Small intestine (tissue), 7 donors: ENCODE measurements at regions not wholly inside any gene's neighbourhood (a gene's known extent, or its start where the extent isn't known, plus 50 kb on each side); places are given as distances from the start of the nearest gene placed in this dataset.

Experiments used
- DNase-seq, 2 donors: peaks; one replicate each; pipeline versions ENCODE4 v3.0.0 to v3.0.0-alpha.2; 2013
- FAIRE-seq: peaks from 2 replicates; lab custom pipeline; 2012; peaks lifted over from hg19 to GRCh38; lab: Jason Lieb, UNC
- H3K27ac ChIP-seq, 3 donors: one replicate each; pipeline ENCODE4 v1.5.1; 2013; ENCODE audit warnings: low read length in 2 of 3, mild to moderate bottlenecking in 2 of 3, control low read depth in 1 of 3, inconsistent platforms in 1 of 3, low read depth in 1 of 3, moderate library complexity in 1 of 3
- H3K27me3 ChIP-seq, 3 donors: one replicate each; pipeline ENCODE4 v1.6.1; 2013; ENCODE audit warnings: low read length in 3 of 3, inconsistent platforms in 1 of 3; ENCODE audit not compliant: control insufficient read depth in 3 of 3, insufficient read depth in 3 of 3
- H3K36me3 ChIP-seq, 3 donors: one replicate each; pipeline ENCODE4 v1.6.1; 2013; ENCODE audit warnings: low read length in 3 of 3, inconsistent platforms in 1 of 3, low read depth in 1 of 3, mild to moderate bottlenecking in 1 of 3, moderate library complexity in 1 of 3; ENCODE audit not compliant: control insufficient read depth in 3 of 3, insufficient read depth in 2 of 3
- H3K4me1 ChIP-seq, 3 donors: one replicate each; pipeline ENCODE4 v1.6.1; 2013; ENCODE audit warnings: low read length in 2 of 3, inconsistent platforms in 1 of 3, low read depth in 1 of 3, mild to moderate bottlenecking in 1 of 3, moderate library complexity in 1 of 3; ENCODE audit not compliant: control insufficient read depth in 3 of 3, insufficient read depth in 2 of 3
- H3K4me3 ChIP-seq, 3 donors: one replicate each; pipeline ENCODE4 v1.5.1; 2013; ENCODE audit warnings: low read length in 3 of 3, control low read depth in 1 of 3, inconsistent platforms in 1 of 3, low read depth in 1 of 3, mild to moderate bottlenecking in 1 of 3, moderate library complexity in 1 of 3
- H3K9me3 ChIP-seq, 2 donors: one replicate each; pipeline ENCODE4 v1.6.1; 2013; ENCODE audit warnings: low read depth in 1 of 2, low read length in 1 of 2; ENCODE audit not compliant: control insufficient read depth in 2 of 2, insufficient read depth in 1 of 2
- WGBS, 3 donors: extraction: QIAGEN DNeasy Blood & Tissue Kit; methylation state at CpG; one replicate each; pipeline ENCODE4 v1.1.7; 2013; 5-methylcytosine and 5-hydroxymethylcytosine counted together
- donor health status: healthy with polysubstance abuse.
- donor health status: control.
- donor health status: control.
- donor health status: Bipolar disorder and iron deficiency.
- donor health status: healthy.

DNA sequence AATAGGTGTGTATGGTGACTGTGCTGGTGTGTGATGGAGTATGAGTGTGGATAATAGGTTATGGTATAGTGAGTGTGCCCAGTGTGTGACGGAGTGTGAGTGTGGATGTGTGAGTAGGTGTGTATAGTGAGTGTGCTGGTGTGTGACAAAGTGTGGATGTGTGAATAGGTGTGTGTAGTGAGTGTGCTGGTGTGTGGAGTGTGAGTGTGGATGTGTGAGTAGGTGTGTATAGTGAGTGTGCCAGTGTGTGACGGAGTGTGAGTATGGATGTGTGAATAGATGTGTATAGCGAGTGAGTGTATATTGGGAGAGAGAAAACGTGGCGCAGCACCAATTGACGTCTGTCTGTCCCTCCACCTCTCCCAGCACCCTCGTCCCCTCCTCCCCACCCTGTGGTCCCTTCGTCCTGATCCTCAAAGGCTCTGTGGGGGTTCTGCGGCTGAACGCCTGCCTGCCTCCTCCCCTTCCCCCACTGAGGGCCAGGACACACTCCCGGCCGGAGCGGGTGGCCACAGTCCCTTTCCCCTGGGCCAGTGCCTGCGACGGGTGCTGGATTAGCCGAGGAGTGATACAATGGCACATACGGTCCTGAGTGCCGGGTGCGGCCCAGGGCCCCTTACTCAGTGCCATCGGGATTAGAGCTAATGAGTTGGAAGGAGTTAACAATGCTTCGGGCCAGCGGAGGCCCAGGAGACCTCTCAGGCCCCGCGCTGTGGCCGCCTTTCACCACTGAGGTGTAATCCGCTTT lies 160.0 kb downstream of the MRM1 start:
- 72 to 75% (median 73%) methylated on average over 26 of the region's 26 CpGs for WGBS, 3 donors
- no peak for FAIRE-seq

DNA sequence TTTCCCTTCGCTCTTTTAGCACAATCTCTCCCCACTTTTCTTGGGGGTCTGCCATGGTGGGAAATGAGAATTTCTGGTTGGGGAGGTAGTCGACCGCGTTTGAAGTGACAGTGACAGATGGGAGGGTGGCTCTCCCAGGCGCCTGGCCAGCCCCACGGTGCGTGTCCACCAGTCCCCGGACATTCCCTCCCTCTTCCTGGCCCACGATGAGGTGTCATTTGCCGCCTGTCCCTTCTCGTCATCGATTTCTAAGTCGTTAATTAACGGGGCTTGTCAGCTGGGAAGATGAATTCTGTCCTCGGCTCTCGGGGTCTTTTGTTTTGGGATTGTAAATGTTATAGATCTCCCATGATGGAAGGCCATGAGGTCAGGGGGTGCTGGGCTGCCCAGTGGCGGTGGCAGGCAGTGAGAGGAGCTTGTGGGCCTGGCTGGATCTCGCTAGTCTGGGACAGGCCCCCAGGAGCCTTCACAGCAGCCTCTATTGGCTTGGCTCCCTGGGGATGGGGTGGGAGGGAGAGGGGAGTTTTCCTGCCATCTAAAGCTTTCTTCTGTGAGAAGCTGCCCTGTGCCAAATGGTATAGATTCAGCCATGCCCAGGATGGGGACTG lies 164.2 kb downstream of the MRM1 start:
- Histone ChIP-seq H3K4me1 (no peaks in the 10 kb centered on the region), H3K27ac (no peak overlapping the region), H3K9me3 (no peaks in the 10 kb centered on the region), H3K4me3 (no peak overlapping the region), H3K27me3 (peaks cover 0 to 8% (median 6%) of the 10 kb centered on the region in 3 donors), H3K36me3 (no peaks in the 10 kb centered on the region)
- DNase-seq (no peak), FAIRE-seq (no peak)
- WGBS, 3 donors = 55 to 69% (median 68%) methylated on average over 18 of the region's 18 CpGs

More for the DNA sequence above, 160.0 kb downstream of the MRM1 start:
- H3K27ac ChIP-seq = no peak overlapping the region
- H3K9me3 ChIP-seq = peaks cover 0 to 12% of the 10 kb centered on the region in 2 donors
- DNase-seq = no peak
- H3K27me3 ChIP-seq = peaks cover 0 to 4% (median 1%) of the 10 kb centered on the region in 3 donors
- H3K4me3 ChIP-seq = no peak overlapping the region
- H3K36me3 ChIP-seq = no peaks in the 10 kb centered on the region
- no peaks in the 10 kb centered on the region for H3K4me1 ChIP-seq

DNA sequence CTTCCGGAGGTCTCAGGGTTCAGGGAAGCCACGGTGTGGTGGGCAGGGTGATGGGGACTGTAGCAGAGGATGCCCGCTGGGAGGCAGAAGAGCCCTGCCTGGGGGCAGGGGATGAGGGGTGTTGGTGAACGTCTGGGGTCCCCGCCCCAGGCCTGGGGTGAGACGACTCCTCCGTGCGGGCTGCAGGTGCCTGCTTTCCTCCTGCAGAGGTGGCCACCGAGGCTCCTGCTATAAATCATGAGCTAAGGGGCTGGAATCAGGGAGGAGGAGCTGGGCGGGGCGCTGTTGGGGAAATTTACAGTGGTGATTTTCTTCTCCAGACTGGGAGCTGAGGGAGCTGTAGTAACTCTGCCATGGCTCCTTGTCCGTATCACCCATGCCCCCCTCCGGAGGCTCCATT lies 167.0 kb downstream of the MRM1 start:
- no peaks in the 10 kb centered on the region for H3K4me1 ChIP-seq
- DNase-seq (no peak), FAIRE-seq (no peak)
- H3K36me3 ChIP-seq = no peaks in the 10 kb centered on the region
- 19 to 44% (median 34%) methylated on average over 13 of the region's 13 CpGs for WGBS, 3 donors
- H3K4me3 ChIP-seq = no peak overlapping the region
- peaks cover 0 to 8% (median 7%) of the 10 kb centered on the region in 3 donors for H3K27me3 ChIP-seq
- H3K9me3 ChIP-seq = no peaks in the 10 kb centered on the region
- H3K27ac ChIP-seq = no peak overlapping the region

DNA sequence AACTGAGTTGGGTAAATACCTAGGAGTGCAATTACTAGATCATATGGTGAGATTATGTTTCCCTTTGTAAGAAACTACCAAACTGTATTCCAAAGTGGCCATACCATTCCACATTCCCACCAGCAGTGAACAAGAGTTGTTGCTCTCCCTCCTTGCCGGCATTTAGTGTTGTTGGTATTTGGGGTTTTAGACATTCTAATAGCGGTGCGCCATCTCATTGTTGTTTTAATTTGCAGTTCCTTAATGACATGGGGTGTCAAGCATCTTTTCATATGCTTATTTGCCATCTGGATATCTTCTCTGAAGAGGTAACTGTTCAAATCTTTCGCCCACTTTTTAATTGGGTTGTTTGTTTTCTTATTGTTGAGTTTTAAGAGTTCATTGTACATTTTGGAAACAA lies 164.2 kb upstream of the LHX1 start:
- WGBS, 3 donors = 36 to 59% (median 37%) methylated on average over 4 of the region's 4 CpGs
- Histone ChIP-seq H3K27me3 (peaks cover 0 to 10% (median 8%) of the 10 kb centered on the region in 3 donors), H3K36me3 (no peaks in the 10 kb centered on the region), H3K9me3 (no peaks in the 10 kb centered on the region), H3K27ac (no peak overlapping the region), H3K4me3 (no peak overlapping the region), H3K4me1 (no peaks in the 10 kb centered on the region)
- no peak for DNase-seq
- FAIRE-seq = no peak

DNA sequence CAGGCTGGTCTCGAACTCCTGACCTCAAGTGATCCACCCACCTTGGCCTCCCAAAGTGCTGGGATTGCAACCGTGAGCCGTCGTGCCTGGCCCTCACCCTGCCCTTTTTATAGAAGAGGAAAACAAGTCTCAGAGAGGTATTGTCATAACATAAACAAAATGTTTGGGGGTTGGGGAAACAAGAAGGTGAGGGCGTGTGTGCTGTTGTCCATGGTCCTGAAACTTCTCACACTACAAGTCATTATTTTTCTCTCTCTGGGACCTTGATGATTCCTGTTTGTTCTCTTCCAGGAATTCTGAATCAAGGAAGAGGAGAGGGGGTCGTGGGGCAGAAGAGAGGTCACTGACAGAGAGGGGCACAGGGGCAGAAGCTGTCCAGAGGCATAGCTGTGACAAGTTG lies 160.2 kb upstream of the LHX1 start:
- H3K36me3 ChIP-seq = no peaks in the 10 kb centered on the region
- WGBS, 3 donors = 19 to 29% (median 25%) methylated on average over 6 of the region's 6 CpGs
- H3K4me1 ChIP-seq = no peaks in the 10 kb centered on the region
- DNase-seq = peak in 1 of 2 donors; percentile 18
- peaks cover 0 to 7% (median 5%) of the 10 kb centered on the region in 3 donors for H3K27me3 ChIP-seq
- H3K27ac ChIP-seq = no peak overlapping the region
- H3K4me3 ChIP-seq = no peak overlapping the region
- no peak for FAIRE-seq
- H3K9me3 ChIP-seq = no peaks in the 10 kb centered on the region

DNA sequence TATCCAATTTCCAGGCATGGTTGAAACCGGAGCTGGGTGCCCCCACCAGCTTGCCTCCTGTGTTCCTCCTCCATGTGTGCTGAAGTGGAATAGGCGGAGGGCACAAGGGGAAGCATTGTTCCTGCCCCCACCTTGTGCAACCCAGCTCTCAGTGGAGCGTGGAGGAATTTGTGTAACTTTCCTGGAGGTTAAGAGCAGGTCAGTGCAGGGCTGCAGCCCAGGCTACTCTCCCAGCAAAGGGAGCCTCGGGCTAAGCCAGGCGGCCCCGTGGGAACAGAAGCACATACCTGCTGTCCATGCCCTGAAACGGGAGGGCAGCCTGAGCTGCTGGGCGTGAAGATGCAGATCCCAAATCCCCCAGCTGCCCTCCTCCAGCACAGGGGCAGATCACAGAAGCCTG lies 158.8 kb upstream of the LHX1 start:
- DNase-seq (no peak), FAIRE-seq (no peak)
- Histone ChIP-seq H3K27ac (no peak overlapping the region), H3K27me3 (peaks cover 0 to 5% (median 5%) of the 10 kb centered on the region in 3 donors), H3K36me3 (no peaks in the 10 kb centered on the region), H3K4me1 (no peaks in the 10 kb centered on the region), H3K4me3 (no peak overlapping the region), H3K9me3 (no peaks in the 10 kb centered on the region)
- 27 to 33% (median 32%) methylated on average over 8 of the region's 8 CpGs for WGBS, 3 donors

DNA sequence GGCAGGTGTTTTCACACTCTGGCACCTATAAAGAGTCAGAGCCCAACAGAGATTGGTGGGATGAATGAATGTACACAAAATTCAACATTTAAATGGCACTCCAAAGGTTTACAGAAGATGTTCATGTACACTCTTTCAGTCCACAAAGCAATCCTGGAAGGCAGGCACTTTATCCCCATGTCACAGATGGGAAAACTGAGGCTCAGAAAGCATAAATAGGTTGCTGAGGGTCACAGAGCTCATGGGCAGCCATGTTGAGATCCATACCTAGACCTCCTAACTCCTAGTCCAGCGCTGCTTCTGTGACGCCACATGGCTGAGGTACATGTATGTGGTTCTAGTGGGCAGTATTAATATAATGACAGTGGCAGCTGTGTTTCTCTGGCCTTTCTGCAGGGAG lies 157.7 kb upstream of the LHX1 start:
- no peaks in the 10 kb centered on the region for H3K36me3 ChIP-seq
- no peak overlapping the region for H3K4me3 ChIP-seq
- DNase-seq (no peak), FAIRE-seq (no peak)
- WGBS, 3 donors = 91 to 95% (median 93%) methylated on average over 2 of the region's 2 CpGs
- no peak overlapping the region for H3K27ac ChIP-seq
- no peaks in the 10 kb centered on the region for H3K9me3 ChIP-seq
- H3K4me1 ChIP-seq = no peaks in the 10 kb centered on the region
- H3K27me3 ChIP-seq = peaks cover 0 to 2% (median 0%) of the 10 kb centered on the region in 3 donors

DNA sequence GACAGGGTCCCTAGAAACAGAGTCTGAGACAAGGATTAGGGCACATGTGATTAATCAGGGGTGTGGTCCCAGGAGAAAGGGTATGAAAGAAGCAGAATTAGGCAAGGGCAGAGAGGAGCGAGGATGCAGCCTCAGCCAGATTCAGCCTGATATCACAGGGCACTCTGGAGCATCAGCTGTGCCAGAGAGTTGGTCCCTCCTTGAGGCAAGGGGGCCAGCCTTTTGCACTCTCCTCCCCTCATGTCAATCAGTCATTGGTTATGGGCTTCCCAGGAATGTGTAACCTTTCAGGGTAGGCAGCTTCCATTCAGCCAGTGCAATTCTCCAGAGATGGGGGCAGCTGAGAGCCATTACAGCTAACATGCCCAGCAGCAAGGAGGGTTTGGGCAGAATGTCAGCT lies 152.6 kb upstream of the LHX1 start:
- Histone ChIP-seq H3K36me3 (no peaks in the 10 kb centered on the region), H3K4me3 (no peak overlapping the region), H3K27me3 (peaks cover 0 to 6% (median 2%) of the 10 kb centered on the region in 3 donors), H3K4me1 (no peaks in the 10 kb centered on the region), H3K9me3 (no peaks in the 10 kb centered on the region), H3K27ac (no peak overlapping the region)
- no peak for DNase-seq
- whole genome bisulfite sequencing, 3 donors = 67 to 83% (median 74%) methylated on average over 1 of the region's 1 CpG
- no peak for FAIRE-seq
